HG03442 (cell line): ENCODE measurements at regions not wholly inside any gene's neighbourhood (a gene's known extent, or its start where the extent isn't known, plus 50 kb on each side); places are given as distances from the start of the nearest gene placed in this dataset.
"Not testable (repeated sequence)": the region's sequence is repeated elsewhere in the genome, so short reads cannot be mapped to it uniquely, and the experiment has no call there.

Experiments used
- ATAC-seq: cut with Tn5 transposase; IDR thresholded peaks from one replicate; pipeline ENCODE4 v1.9.1; 2021; ENCODE audit warnings: mild to moderate bottlenecking, moderate library complexity; ENCODE audit not compliant: unreplicated experiment

- ATAC-seq, result not testable (repeated sequence)
These were observed 68.8 kb downstream of the RBMY1J start for GRCh38 chrY:22472027-22472426.

- not testable (repeated sequence) for ATAC-seq
These were observed 74.6 kb downstream of the RBMY1J start for GRCh38 chrY:22477846-22478245.

- not testable (repeated sequence) for ATAC-seq
These were observed 81.3 kb downstream of the RBMY1J start for GRCh38 chrY:22484465-22484864.

GRCh38 chrY:22488688-22489087 lies 85.5 kb downstream of the RBMY1J start:
- not testable (repeated sequence) for ATAC-seq

- not testable (repeated sequence) for ATAC-seq
These were observed 96.5 kb downstream of the RBMY1J start for GRCh38 chrY:22499756-22500155.

- not testable (repeated sequence) for ATAC-seq
These were observed 110.5 kb downstream of the RBMY1J start for GRCh38 chrY:22513719-22514118.

- not testable (repeated sequence) for ATAC-seq
These were observed 122.6 kb downstream of the RBMY1J start for GRCh38 chrY:22525841-22526240.

- not testable (repeated sequence) for ATAC-seq
These were observed 169.8 kb downstream of the RBMY1J start for GRCh38 chrY:22572975-22573374.

GRCh38 chrY:22598767-22599166 lies 195.6 kb downstream of the RBMY1J start:
- peak; percentile 79 for ATAC-seq

GRCh38 chrY:22605036-22605435 lies 201.8 kb downstream of the RBMY1J start:
- ATAC-seq, result not testable (repeated sequence)

- not testable (repeated sequence) for ATAC-seq
These were observed 202.4 kb downstream of the RBMY1J start for GRCh38 chrY:22605658-22606057.

- ATAC-seq, result not testable (repeated sequence)
These were observed 203.7 kb downstream of the RBMY1J start for GRCh38 chrY:22606889-22607288.

- peak; percentile 78 for ATAC-seq
These were observed 209.6 kb downstream of the RBMY1J start for GRCh38 chrY:22612772-22613171.
